Astrocyte of the hippocampus (primary cell): ENCODE measurements at regions not wholly inside any gene's neighbourhood (a gene's known extent, or its start where the extent isn't known, plus 50 kb on each side); places are given as distances from the start of the nearest gene placed in this dataset.

Source experiments
- DNase-seq: peaks from one replicate; pipeline ENCODE4 v3.0.0; 2011; ENCODE audit warnings: low read depth, low spot score

- DNase-seq = no peak
These were observed 976.9 kb downstream of the NLGN4Y start for GRCh38 chrY:15501181-15501580.

- DNase-seq = no peak
These were observed 986.0 kb downstream of the NLGN4Y start for GRCh38 chrY:15510288-15510687.

- no peak for DNase-seq
These were observed 986.8 kb downstream of the NLGN4Y start for GRCh38 chrY:15510984-15511650.

GRCh38 chrY:15535131-15535530 lies 1010.8 kb downstream of the NLGN4Y start:
- no peak for DNase-seq

DNA sequence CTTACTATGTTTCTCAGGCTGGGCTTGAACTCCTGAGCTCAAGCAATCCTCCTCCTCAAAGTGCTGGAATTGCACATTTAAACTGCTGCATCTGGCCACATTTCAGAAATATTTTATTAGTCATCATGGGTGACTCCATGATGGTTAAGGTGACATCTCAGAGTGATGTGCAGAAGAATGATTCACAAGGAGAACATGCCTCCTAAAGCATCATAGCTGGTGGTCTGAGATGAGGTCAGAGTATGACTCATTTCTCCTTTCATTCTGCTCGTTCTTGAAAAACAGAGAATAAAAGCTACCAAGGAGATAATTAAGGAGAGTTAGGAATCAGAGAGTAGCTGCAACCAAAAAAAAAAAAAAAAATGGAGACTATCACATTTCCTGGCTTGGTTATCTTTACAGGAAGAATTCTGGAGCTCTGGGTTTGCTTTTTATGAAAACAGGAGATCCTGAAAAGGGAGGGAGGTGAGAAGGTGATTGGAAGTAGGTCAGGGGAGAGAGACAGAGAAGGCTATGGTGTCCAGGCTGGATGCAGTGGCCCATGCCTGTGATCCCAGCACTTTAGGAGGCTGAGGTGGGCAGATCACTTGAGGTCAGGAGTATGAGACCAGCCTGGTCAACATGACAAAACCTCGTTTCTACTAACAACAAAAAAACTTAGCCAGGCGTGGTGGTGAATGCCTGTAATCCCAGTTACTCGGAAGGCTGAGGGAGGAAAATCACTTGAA lies 1011.6 kb downstream of the NLGN4Y start:
- no peak for DNase-seq

GRCh38 chrY:15540516-15540915 lies 1016.2 kb downstream of the NLGN4Y start:
- DNase-seq = no peak

DNA sequence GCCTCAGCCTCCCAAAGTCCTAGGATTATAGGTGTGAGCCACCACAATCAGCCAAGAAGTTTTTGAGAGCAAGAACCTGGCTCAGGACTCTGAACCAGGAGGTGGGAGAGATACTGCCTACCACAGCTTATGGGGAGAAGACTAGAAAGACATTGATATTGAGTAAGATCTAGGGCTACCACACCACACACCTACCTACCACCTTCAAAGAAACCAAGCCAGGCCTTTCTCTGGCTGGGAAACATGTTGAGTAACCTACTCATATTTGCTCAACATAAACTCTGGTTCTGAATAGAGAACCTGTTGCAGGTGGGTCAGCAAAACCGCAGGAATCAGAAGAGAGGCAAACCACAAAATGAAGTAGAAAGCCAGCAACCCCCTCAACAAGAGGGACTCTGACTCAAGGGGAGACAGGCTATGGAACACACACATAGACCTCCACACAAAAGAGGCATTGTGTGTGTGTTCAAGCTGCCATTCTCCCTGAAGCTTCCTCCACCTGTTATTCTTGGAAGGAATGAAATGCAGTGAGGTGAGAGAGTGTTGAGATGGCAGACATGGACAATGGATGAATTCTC lies 1021.9 kb downstream of the NLGN4Y start:
- no peak for DNase-seq

DNA sequence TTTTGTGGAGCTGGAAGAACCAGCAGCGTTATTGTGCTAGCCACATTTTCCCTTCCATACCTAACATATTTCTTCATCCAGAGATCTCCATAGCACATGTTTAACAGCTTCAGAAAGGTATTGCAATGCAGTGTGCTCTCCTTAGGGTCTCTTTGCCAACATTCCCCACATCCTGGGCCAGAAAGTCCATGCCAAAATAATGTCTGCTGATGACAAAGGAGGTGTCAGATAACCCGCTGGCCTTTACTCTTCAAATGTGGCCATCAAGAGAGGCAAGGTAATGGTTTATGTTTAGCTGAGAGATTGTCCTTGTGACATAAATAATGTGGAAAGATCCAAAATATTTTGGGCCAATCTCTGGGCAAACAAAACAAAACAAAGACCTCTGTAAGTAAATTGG lies 1027.7 kb downstream of the NLGN4Y start:
- no peak for DNase-seq

- no peak for DNase-seq
These were observed 1030.7 kb downstream of the NLGN4Y start for GRCh38 chrY:15554991-15555390.

- DNase-seq = no peak
These were observed 1034.8 kb downstream of the NLGN4Y start for GRCh38 chrY:15559169-15559568.

GRCh38 chrY:15560840-15561239 lies 1036.5 kb downstream of the NLGN4Y start:
- no peak for DNase-seq

- no peak for DNase-seq
These were observed 1037.4 kb downstream of the NLGN4Y start for GRCh38 chrY:15561501-15562289.

- no peak for DNase-seq
These were observed 1053.6 kb downstream of the NLGN4Y start for GRCh38 chrY:15577886-15578285.

GRCh38 chrY:15578761-15579160 lies 1054.4 kb downstream of the NLGN4Y start:
- DNase-seq = no peak

GRCh38 chrY:15579245-15579644 lies 1054.9 kb downstream of the NLGN4Y start:
- no peak for DNase-seq

DNA sequence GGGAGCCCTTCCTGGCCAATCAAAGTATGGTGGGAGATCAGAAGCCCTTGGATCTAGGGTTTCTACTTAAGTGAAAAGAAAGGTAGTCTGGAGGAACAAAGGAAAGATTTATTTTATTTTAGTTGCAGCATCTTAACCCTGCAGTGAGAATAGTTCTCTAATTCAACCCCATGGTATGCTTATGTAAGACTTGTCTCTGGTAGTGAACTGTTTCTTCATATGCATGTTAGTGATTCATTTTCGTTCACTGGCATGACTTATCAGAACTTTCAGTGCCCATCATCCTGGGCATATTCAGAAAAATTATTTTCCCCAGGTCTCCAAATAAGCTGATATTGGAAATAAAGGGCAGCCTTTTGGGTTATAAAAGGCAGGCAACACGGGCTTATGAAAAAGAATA lies 1058.8 kb downstream of the NLGN4Y start:
- DNase-seq = no peak

- DNase-seq = no peak
These were observed 1068.6 kb downstream of the NLGN4Y start for GRCh38 chrY:15592957-15593356.

DNA sequence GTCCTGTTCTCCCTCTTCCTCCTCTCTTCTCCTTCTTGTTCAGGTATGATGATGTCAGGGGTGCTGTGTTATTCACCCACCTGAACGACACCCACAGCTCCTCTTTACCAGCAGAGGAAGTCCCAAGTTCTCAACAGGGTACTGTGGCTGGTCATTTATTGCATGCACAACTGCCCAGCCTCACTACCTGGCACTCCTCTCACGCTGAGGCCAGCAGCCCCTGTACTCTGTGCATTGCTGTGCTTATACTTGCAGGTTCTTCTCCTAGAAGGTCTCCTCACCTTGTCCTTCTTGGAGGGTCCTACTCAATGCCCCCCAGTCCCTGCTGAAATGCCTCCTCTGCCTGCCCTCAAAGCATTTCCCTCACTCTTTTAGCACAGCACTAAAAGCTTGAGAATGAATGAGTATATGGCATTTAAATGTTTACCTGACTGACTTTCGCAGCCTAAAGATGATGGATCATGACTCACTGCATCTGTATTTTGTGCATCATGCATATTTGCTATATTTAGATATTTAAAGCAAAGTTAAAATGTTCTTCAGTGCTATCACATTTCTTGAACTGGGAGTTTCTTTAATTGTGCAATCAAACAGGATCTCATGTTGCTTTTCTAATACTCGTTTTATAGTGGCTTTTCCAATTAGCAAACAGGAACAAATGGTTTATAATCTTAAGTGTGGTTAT lies 1069.3 kb downstream of the NLGN4Y start:
- no peak for DNase-seq

- no peak for DNase-seq
These were observed 1069.8 kb downstream of the NLGN4Y start for GRCh38 chrY:15594179-15594578.

GRCh38 chrY:15600565-15600964 lies 1076.2 kb downstream of the NLGN4Y start:
- no peak for DNase-seq

DNA sequence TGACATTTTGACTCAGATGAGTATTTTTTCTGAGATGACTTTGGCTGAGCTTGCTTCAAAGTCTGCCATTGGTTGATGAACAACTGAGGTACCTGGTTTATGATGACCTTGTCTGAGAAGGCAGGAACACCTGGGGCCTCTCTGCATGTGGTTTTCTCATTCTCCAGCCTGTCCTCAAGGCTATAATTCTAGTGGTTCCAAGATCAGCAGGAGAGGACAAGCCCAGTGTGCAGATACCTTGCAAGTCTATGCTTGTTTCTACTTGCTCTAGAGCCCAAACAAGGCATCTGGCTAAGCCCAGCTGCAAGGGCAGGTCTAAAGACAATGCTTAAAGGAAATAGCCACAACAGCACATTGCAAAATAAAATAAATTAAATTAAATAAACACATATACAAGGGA lies 1100.0 kb downstream of the NLGN4Y start:
- no peak for DNase-seq

DNA sequence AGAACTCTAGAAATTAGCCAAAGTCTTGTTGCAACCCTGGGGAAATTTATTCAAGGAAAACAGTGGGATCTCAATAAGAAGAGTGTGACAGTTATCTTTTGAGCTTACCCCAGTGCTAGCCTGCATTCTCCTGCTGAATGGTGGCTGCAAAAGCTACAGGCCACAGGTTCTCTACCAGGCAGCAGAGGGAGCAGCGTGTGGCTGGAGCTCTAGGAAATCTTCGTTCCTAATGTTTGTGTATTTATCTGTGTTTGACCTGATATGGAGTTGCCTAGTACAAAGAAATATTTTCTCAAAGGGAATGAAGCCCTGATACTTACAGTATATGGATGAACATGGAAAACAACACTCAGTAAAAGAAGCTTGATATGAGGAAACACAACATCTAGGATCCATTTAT lies 1100.6 kb downstream of the NLGN4Y start:
- DNase-seq = no peak
